K562 (cell line): ENCODE measurements at regions not wholly inside any gene's neighbourhood (a gene's known extent, or its start where the extent isn't known, plus 50 kb on each side); places are given as distances from the start of the nearest gene placed in this dataset.

Source experiments
- BRF1 ChIP-seq: IDR thresholded peaks from 3 replicates; pipeline ENCODE4 v1.6.1; 2011; ENCODE audit warnings: borderline replicate concordance, mild to moderate bottlenecking; ENCODE audit not compliant: insufficient read length; ENCODE audit errors: extremely low read depth
- CHD2 ChIP-seq: IDR thresholded peaks from 2 replicates; pipeline ENCODE4 v1.6.1; 2011; ENCODE audit warnings: low read depth, low read length
- CSDE1 ChIP-seq, 2 experiments: fragments of 450-650 bp; IDR thresholded peaks; 2 replicates each; pipeline ENCODE4 v1.6.1; 2016; ENCODE audit warnings: mild to moderate bottlenecking in 1 of 2
- CTCF ChIP-seq, 3 experiments: IDR thresholded peaks in 2 of 3; conservative IDR thresholded peaks in 1 of 3; 2 replicates each; pipeline ENCODE4 v1.5.1; 2011 to 2012; ENCODE audit warnings: low read length in 3 of 3, mild to moderate bottlenecking in 3 of 3, control low read depth in 2 of 3, improper control_type of control experiment in 1 of 3, inconsistent platforms in 1 of 3, low read depth in 1 of 3, mixed read lengths in 1 of 3, moderate library complexity in 1 of 3; ENCODE audit not compliant: insufficient read depth in 2 of 3
- GTF3C2 ChIP-seq: IDR thresholded peaks from 3 replicates; pipeline ENCODE4 v1.6.1; 2011; ENCODE audit warnings: borderline replicate concordance, mild to moderate bottlenecking, moderate library complexity; ENCODE audit not compliant: insufficient read length; ENCODE audit errors: extremely low read depth
- KLF13 ChIP-seq: fragments of 450-650 bp; IDR thresholded peaks from 2 replicates; pipeline ENCODE4 v1.6.1; 2016; ENCODE audit warnings: missing genetic modification characterization, low read depth, mild to moderate bottlenecking, missing compliant biosample characterization, moderate library complexity, borderline replicate concordance
- PTRF ChIP-seq: fragments of 450-650 bp; IDR thresholded peaks from 2 replicates; pipeline ENCODE4 v1.6.1; 2016; ENCODE audit warnings: mild to moderate bottlenecking, missing genetic modification characterization, missing compliant biosample characterization
- SMAD4 ChIP-seq: fragments of 250-450 bp; sonication (Bioruptor Pico); conservative IDR thresholded peaks from 2 replicates; pipeline ENCODE4 v1.8.0; 2021; ENCODE audit warnings: inconsistent platforms, mild to moderate bottlenecking, moderate library complexity
- TAL1 ChIP-seq: fragments of 450-650 bp; IDR thresholded peaks from 2 replicates; pipeline ENCODE4 v1.6.1; 2016; ENCODE audit warnings: mild to moderate bottlenecking
- THRB ChIP-seq: fragments of 450-650 bp; formaldehyde crosslinking; conservative IDR thresholded peaks from 2 replicates; pipeline ENCODE4 v1.4.0; 2022; ENCODE audit warnings: mild to moderate bottlenecking, missing genetic modification characterization
- ZNF436 ChIP-seq: fragments of 250-450, 450-650 bp; sonication (Bioruptor Pico); formaldehyde crosslinking; IDR thresholded peaks from 2 replicates; pipeline ENCODE4 v1.7.0; 2020; ENCODE audit warnings: mild to moderate bottlenecking
- TF ChIP-seq, protein P1 (sequence below): fragments of 450-650 bp; conservative IDR thresholded peaks from 2 replicates; pipeline ENCODE4 v1.6.1; 2016; ENCODE audit warnings: missing genetic modification characterization, low read depth, mild to moderate bottlenecking, missing compliant biosample characterization, moderate library complexity

- TF ChIP-seq, protein P1, sequence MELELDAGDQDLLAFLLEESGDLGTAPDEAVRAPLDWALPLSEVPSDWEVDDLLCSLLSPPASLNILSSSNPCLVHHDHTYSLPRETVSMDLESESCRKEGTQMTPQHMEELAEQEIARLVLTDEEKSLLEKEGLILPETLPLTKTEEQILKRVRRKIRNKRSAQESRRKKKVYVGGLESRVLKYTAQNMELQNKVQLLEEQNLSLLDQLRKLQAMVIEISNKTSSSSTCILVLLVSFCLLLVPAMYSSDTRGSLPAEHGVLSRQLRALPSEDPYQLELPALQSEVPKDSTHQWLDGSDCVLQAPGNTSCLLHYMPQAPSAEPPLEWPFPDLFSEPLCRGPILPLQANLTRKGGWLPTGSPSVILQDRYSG (tag), result no peak
- TF ChIP-seq GTF3C2 (no peak), CHD2 (no peak), ZNF436 (no peak), THRB (no peak), TAL1 (no peak), CSDE1 (IDR thresholded peaks at IDR 0.05) (no peak), PTRF (no peak), BRF1 (no peak), KLF13 (tag) (no peak), SMAD4 (no peak), CTCF (IDR thresholded peaks at IDR 0.05 in 2 of 3, conservative IDR thresholded peaks at IDR 0.05 in 1 of 3; ENCODE audit: insufficient read depth in 2 of 3, low read depth in 1 of 3, low read length in 3 of 3) (no peak)
- TF ChIP-seq, all 486 proteins: peak for 0
Observed at GRCh38 chr5:51843893-51844292, 460.6 kb downstream of the ISL1 start (continued).
